ENCODE measurements at regions not wholly inside any gene's neighbourhood (a gene's known extent, or its start where the extent isn't known, plus 50 kb on each side); places are given as distances from the start of the nearest gene placed in this dataset.

DNA sequence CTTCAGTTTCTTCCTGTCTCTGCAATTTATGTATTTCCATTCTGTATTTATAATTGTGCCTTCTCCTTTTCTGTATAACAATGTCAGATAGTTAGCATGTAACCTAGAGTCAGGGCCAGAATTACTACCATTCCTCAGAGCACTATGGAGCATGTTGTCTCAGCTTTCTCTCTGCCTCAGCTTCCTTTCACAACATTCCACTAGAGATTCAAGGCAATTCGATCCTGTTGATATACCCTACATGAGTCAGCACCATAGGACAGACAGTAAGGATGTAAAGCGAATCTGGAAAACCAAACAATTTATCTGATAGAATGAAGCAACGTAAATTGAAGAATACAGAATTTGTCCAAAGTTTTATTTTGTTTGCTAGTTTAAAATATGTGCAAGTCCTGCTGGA, 728.3 kb upstream of the SEMA6A start:
- Histone ChIP-seq H3K4me1 (ENCODE audit: insufficient read depth, low read length, poor library complexity, severe bottlenecking) (no peaks in the 10 kb centered on the region), H2AFZ (ENCODE audit: low read length) (no peak overlapping the region), H3K27ac (ENCODE audit: low read depth, low read length, poor library complexity, severe bottlenecking) (no peak overlapping the region), H3K9me3 (ENCODE audit: low read length) (no peaks in the 10 kb centered on the region), H4K20me1 (ENCODE audit: insufficient read depth, low read length) (no peaks in the 10 kb centered on the region), H3K4me2 (ENCODE audit: low read length) (no peak overlapping the region), H3K9me2 (ENCODE audit: insufficient read depth, low read length) (no peaks in the 10 kb centered on the region), H3K36me3 (ENCODE audit: insufficient read depth, low read length) (no peaks in the 10 kb centered on the region), H3K79me2 (ENCODE audit: insufficient read depth, low read depth, low read length) (no peaks in the 10 kb centered on the region), H3K4me3 (ENCODE audit: low read depth, low read length, poor library complexity, severe bottlenecking) (no peak overlapping the region)
- TF ChIP-seq, protein P1, sequence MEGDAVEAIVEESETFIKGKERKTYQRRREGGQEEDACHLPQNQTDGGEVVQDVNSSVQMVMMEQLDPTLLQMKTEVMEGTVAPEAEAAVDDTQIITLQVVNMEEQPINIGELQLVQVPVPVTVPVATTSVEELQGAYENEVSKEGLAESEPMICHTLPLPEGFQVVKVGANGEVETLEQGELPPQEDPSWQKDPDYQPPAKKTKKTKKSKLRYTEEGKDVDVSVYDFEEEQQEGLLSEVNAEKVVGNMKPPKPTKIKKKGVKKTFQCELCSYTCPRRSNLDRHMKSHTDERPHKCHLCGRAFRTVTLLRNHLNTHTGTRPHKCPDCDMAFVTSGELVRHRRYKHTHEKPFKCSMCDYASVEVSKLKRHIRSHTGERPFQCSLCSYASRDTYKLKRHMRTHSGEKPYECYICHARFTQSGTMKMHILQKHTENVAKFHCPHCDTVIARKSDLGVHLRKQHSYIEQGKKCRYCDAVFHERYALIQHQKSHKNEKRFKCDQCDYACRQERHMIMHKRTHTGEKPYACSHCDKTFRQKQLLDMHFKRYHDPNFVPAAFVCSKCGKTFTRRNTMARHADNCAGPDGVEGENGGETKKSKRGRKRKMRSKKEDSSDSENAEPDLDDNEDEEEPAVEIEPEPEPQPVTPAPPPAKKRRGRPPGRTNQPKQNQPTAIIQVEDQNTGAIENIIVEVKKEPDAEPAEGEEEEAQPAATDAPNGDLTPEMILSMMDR (conservative IDR thresholded peaks at IDR 0.05; ENCODE audit: low read length): no peak
- no peak for TF ChIP-seq EZH2phosphoT487 (IDR thresholded peaks at IDR 0.05; ENCODE audit: borderline replicate concordance, low read depth, low read length)
- DNase-seq (ENCODE audit: low spot score): no peak
- intact Hi-C loops (cut with micrococcal nuclease; ENCODE audit: unreplicated experiment): no loop called here
- no TSS peak for BruUV-seq (replicated peaks)
- ChIA-PET CTCF (ENCODE audit: unreplicated experiment) (no interaction called here), POLR2A (interaction anchor here (0.6 kb wide), 1 partner anchor 61 kb away, joined by 3 read pairs; no protein-coding TSS in a partner anchor)

DNA sequence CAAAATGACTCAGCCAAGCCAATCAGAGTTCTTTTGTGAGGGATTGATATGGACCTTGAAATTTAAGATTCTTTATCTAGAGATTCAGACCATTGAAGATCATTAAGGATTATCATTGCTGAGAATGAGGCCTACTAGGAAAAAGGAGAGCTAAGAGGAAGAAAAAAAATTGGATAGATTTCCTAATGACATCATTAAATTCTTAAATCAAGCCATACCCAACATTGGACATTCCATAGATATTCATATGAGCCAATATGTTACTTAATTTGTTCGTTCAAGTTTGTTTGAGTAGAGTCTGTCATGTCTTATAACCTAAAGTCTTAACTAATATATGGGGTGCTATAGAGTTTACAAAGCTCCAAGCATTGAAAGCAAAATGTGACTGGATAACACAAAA, 727.9 kb upstream of the SEMA6A start:
- Histone ChIP-seq H3K36me3 (ENCODE audit: insufficient read depth, low read length) (no peaks in the 10 kb centered on the region), H2AFZ (ENCODE audit: low read length) (no peak overlapping the region), H3K4me3 (ENCODE audit: low read depth, low read length, poor library complexity, severe bottlenecking) (no peak overlapping the region), H3K4me1 (ENCODE audit: insufficient read depth, low read length, poor library complexity, severe bottlenecking) (no peaks in the 10 kb centered on the region), H4K20me1 (ENCODE audit: insufficient read depth, low read length) (no peaks in the 10 kb centered on the region), H3K9me2 (ENCODE audit: insufficient read depth, low read length) (no peaks in the 10 kb centered on the region), H3K79me2 (ENCODE audit: insufficient read depth, low read depth, low read length) (no peaks in the 10 kb centered on the region), H3K4me2 (ENCODE audit: low read length) (no peak overlapping the region), H3K9me3 (ENCODE audit: low read length) (no peaks in the 10 kb centered on the region), H3K27ac (ENCODE audit: low read depth, low read length, poor library complexity, severe bottlenecking) (no peak overlapping the region)
- DNase-seq (ENCODE audit: low spot score): no peak
- ChIA-PET CTCF (ENCODE audit: unreplicated experiment) (no interaction called here), POLR2A (no interaction called here)
- TF ChIP-seq EZH2phosphoT487 (IDR thresholded peaks at IDR 0.05; ENCODE audit: borderline replicate concordance, low read depth, low read length): no peak
- intact Hi-C loops (cut with micrococcal nuclease; ENCODE audit: unreplicated experiment): no loop called here
- BruUV-seq (replicated peaks): no TSS peak

DNA sequence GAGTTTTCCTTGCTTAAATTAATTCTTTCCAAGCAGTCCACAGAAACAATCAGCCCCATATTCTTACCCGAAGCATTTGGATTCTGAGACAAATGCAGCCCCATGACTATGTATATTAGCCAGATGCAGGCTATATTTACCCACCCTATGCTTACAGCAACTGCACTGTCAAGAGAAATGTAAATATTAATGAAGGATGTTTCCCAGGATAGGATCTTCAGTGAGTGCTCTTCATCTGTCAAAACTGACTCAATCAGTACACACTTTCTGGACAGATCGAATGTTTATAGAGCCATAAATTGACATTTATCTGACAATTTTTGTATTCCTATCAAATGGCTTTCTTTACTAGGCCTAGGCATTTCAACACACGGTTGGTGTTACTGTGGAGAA, 725.3 kb upstream of the SEMA6A start:
- BruUV-seq (replicated peaks): no TSS peak
- ChIA-PET POLR2A (no interaction called here), CTCF (ENCODE audit: unreplicated experiment) (no interaction called here)
- no peaks in the 10 kb centered on the region for H3K9me2 ChIP-seq (ENCODE audit: insufficient read depth, low read length)
- no peak overlapping the region for H3K27ac ChIP-seq (ENCODE audit: low read depth, low read length, poor library complexity, severe bottlenecking)
- DNase-seq (ENCODE audit: low spot score): no peak
- no peak overlapping the region for H3K4me3 ChIP-seq (ENCODE audit: low read depth, low read length, poor library complexity, severe bottlenecking)
- H3K4me2 ChIP-seq (ENCODE audit: low read length): no peak overlapping the region
- no peaks in the 10 kb centered on the region for H3K9me3 ChIP-seq (ENCODE audit: low read length)
- no peaks in the 10 kb centered on the region for H3K4me1 ChIP-seq (ENCODE audit: insufficient read depth, low read length, poor library complexity, severe bottlenecking)
- TF ChIP-seq EZH2phosphoT487 (IDR thresholded peaks at IDR 0.05; ENCODE audit: borderline replicate concordance, low read depth, low read length): no peak
- TF ChIP-seq, protein P1 (conservative IDR thresholded peaks at IDR 0.05; ENCODE audit: low read length): no peak
- intact Hi-C loops (cut with micrococcal nuclease; ENCODE audit: unreplicated experiment): no loop called here
- no peaks in the 10 kb centered on the region for H3K36me3 ChIP-seq (ENCODE audit: insufficient read depth, low read length)
- H3K79me2 ChIP-seq (ENCODE audit: insufficient read depth, low read depth, low read length): no peaks in the 10 kb centered on the region
- H4K20me1 ChIP-seq (ENCODE audit: insufficient read depth, low read length): no peaks in the 10 kb centered on the region
- H2AFZ ChIP-seq (ENCODE audit: low read length): no peak overlapping the region
